ENCODE measurements at regions not wholly inside any gene's neighbourhood (a gene's known extent, or its start where the extent isn't known, plus 50 kb on each side); places are given as distances from the start of the nearest gene placed in this dataset.

DNA sequence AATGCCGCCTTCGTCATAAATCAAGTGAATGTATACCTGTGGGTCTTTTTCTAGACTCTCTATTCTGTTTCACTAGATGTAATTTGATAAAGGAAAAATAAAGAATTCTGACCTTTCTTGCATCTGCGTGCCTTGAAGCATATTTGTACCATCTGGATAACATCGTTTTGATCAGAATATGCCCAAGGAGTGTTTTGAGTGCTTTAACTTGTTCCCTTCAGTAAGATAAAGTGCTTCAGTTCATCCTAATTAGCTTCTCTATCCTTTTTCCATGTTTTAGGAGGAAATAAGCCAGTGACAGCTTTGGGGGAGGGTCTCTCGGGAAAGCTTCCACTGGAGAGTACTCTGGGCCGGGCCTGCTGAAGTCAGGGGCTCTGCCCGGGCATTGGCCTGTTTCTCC is 113.5 kb upstream of the DAP start:
- no peak for TF ChIP-seq CTCF (IDR thresholded peaks at IDR 0.05)
- no peak for TF ChIP-seq POLR2A (IDR thresholded peaks at IDR 0.05)
- no peak for TF ChIP-seq POLR2AphosphoS5 (IDR thresholded peaks at IDR 0.05)

All from prostate gland (tissue), 2 donors.